ENCODE measurements at regions not wholly inside any gene's neighbourhood (a gene's known extent, or its start where the extent isn't known, plus 50 kb on each side); places are given as distances from the start of the nearest gene placed in this dataset.

- TF ChIP-seq CTCF (conservative IDR thresholded peaks at IDR 0.05; ENCODE audit: low read depth in 2 of 2) (no peak), EZH2phosphoT487 (IDR thresholded peaks at IDR 0.05; ENCODE audit: unreplicated experiment) (no peak), EZH2 (IDR thresholded peaks at IDR 0.05; ENCODE audit: low read depth, unreplicated experiment) (no peak), POLR2AphosphoS5 (IDR thresholded peaks at IDR 0.05; ENCODE audit: low read depth) (no peak)
These were observed 1081.5 kb upstream of the ZEB2 start for GRCh38 chr2:145601361-145601925.

All from GM23338 (cell line).